ENCODE measurements at regions not wholly inside any gene's neighbourhood (a gene's known extent, or its start where the extent isn't known, plus 50 kb on each side); places are given as distances from the start of the nearest gene placed in this dataset.
"Not testable (repeated sequence)": the region's sequence is repeated elsewhere in the genome, so short reads cannot be mapped to it uniquely, and the experiment has no call there.

DNA sequence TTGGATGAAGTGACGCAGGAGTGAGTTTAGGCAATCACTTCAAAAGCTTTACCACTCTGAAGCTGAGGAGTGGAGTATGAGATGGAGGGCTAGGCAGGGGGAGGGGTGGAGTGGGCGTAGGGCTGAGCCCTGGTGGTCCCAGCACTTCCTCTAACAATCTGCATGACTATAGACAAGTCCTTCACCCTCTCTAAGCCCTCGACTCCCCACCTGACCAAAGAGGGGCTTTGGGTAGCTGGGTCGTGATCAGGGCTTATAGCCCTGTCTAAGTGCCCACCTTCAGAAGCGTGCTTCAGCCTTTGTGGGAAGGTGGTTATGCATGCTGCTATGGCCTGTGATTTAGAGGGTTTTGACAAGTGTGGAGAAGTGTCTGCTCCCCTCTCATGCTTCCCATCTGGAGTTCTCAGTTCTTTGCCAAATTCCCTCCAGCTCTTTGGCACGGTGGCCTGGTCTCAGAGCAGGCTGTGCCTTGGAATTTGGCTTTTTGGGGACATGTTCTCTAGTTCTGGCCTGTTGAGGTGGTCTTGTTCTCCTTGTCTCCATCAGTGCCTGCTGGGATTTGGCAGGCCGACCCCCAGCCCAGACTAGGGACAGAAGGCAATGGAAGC lies 53.0 kb downstream of the ACTBL2 start:
- DNase-seq: no peak

DNA sequence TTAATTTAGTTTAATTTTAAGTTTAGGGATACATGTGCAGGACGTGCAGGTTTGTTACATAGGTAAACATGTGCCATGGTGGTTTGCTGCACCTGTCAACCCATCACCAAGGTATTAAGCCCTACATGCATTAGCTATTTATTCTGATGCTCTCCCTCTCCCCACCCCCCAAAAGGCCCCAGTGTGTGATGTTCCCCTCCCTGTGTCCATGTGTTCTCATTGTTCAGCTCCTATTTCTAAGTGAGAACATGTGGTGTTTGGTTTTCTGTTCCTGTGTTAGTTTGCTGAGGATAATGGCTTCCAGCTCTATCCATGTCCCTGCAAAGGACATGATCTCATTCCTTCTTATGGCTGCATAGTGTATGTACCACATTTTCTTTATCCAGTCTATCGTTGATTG lies 53.6 kb downstream of the ACTBL2 start:
- not testable (repeated sequence) for DNase-seq

DNA sequence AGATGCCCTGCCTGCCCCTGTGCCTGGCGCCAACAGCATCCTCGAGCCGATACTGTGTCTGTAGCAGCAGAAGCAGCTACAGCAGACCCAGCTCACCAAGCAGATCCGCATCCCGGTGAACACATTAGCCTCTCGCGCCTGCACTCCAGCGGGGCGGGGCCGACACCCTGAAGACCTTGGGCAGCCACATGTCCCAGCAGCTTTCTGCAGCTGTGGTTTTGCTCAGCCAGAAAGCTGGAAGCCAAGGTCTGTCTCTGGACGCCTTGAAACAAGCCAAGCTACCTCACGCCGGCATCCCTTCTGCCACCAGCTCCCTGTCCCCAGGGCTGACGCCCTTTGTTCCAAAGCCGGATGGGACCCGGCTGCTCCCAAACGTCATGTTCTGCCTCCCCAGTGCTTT lies 59.6 kb downstream of the ACTBL2 start:
- no peak for DNase-seq

DNA sequence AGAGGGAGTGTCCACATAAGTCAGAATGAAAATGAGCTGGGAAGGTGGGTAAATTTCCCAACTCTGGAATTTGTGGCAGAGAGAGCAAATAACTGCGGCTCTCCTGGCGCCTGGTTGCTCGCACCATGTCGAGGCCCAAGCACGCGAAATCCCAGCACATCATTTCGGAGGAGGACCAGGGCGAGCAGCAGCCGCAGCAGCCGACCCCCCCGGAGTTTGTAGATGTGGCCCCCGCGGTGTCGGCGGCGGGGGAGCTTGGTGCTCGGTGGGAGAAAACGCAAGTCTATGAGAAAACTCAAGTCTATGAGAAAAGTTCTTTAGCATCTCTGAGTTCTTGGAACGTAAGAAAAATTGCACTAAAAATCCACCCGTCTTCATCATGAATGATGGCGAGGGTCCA lies 60.3 kb downstream of the ACTBL2 start:
- no peak for DNase-seq

DNA sequence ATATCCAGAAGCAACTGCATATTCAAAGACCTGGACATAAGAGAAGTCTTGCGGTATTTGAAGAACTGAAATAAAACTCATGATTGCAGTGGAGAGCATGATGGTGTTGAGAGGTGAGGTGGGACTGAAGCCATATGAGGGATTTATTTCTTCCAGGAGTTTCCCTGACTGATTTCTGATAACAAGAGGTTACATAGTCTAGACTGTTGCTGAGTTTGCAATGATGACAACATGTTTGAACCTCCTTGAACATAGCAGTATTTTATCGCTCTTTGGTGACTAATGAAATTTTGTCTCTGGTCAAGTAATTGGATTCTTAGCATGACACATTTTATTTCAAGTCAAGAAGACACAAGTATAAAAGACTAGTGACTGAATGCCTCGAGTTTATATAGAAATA lies 61.8 kb downstream of the ACTBL2 start:
- no peak for DNase-seq

DNA sequence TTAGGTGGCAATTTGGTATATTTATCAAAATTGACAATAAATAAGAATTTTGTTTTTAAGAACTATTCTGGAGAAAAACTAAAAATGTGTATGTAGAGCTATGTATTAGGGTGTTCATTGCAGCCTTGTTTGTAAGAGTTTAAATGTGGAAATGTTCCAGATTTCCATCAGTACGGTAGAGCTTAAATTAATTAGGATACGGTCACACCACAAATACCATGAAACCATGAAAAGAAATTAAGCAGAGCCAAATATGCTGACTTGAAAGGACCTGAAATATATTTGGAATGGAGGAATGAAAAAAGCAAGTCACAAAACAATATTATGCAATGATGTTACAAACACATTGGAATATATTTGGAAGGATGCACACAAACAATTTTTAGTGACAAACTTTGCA lies 64.6 kb downstream of the ACTBL2 start:
- no peak for DNase-seq

DNA sequence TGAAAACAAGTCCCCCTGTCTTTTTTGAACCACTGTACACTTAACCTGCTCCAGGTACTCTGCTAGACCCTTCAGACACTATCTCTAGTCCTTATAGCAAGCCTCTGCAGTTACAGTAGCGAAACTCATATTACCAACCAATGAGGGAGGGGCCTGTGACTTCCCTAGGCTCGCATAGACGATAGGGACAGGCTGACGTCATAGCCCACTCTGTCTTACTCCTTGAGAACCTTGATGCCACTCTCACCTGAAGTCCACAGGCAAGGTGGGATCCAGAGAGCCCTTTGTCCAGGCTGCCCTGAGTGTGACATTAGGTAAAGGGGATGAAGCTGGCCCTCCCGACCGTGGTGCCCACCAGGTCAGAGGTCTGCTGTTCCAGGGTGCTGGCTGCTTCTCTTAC lies 65.3 kb downstream of the ACTBL2 start:
- DNase-seq: no peak

DNA sequence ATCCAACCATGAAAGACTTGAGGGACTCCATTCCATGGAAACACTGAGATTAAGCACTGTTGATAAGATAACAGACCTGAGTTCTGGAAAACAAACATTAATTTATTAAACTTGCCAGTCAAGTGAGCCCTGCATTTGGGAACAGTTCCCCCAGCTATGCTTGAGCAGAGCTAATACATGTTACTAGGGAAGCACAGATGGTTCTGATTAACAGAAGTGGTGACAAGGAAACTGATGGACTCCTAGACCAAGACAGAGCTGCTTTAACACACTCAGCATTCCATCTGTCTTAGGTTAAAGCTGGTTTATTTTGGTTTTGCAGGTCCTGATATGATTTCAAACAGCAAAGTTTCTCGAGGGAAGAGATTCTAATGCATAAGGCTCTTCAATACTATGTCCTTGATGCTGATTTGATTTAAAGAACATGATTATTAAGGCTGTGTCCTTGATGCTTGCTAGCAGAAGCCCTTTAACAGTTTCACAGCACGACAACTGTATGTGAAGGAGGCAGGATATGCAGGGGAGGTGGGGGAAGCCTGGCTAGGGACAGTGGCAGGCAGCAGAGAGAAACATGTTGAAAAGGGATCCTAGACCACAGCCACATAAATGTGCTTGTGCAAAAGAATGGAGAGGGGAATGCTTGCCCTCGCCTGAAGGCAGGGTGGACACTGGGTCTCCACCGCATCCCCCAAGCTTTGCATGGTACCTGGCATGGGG lies 66.2 kb downstream of the ACTBL2 start:
- DNase-seq: no peak

DNA sequence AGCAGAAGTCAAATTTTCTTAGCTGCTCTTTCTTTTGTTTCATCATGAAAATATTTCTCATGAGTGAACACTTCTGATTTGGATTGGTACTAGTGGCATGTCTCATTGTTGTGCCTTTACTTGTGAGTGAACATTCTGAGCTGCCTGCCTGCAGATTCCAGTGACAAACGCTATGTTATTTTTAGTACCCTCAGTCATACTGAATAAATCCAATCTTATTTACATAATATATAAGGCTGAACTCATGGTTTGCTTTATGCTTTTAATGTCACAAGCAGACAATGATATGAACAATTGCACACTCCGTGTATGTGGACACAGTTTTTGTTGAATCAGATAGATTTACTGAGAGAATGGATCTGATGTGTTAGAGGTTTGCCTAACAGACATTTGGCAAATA lies 67.8 kb downstream of the ACTBL2 start:
- DNase-seq: no peak

DNA sequence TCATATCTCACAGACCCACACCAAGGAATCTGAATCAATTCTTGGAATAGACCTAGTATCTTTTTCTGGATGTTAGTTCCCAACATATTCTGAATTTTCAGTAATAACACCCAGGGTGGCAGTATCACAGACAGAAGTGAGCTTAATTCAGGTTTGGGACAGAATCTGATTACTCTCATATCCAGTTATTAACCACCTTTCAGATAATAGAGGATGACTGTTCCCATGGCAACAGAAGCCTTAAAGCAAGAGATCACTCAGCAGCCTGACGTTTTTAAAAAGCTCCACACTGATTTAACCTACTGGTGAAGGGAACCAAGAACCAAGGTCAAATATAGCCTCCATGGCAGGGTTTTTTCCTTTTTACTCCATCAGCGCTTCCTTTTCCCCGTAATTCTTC lies 68.4 kb downstream of the ACTBL2 start:
- DNase-seq: no peak

DNA sequence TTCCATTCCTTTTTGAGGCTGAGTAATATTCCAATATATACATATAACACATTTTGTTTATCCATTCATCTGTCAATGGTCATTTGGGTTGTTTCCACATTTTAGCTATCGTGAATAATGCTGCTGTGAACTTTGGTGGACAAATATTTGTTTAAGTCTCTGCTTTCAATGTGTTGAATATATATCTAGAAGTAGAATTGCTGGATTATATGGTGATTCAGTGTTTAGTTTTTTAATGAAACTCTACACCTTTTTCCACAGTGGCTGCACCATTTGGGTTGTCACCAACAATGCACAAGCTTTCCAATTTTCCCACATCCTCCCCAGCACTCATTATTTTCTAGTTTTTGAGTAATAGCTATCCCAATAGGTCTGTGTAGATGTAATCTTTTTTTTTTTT lies 69.5 kb downstream of the ACTBL2 start:
- DNase-seq: no peak

DNA sequence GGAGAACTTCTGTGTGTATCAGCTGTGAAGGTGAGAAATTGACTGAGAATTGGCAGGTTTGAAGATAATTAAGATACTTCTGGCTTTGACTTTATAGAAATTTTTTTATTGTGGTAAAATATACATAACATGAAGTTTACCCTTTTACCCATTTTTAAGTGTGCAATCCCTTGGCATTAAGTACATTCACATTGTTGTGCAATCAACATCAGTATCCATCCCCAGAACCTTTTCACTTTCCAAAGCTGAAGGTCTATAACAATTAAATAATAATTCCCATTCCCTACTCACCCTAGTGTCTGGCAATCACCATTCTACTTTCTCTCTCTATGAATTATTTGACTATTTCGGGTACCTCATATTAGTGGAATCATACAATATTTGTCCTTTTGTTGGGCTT lies 69.9 kb downstream of the ACTBL2 start:
- DNase-seq: no peak

DNA sequence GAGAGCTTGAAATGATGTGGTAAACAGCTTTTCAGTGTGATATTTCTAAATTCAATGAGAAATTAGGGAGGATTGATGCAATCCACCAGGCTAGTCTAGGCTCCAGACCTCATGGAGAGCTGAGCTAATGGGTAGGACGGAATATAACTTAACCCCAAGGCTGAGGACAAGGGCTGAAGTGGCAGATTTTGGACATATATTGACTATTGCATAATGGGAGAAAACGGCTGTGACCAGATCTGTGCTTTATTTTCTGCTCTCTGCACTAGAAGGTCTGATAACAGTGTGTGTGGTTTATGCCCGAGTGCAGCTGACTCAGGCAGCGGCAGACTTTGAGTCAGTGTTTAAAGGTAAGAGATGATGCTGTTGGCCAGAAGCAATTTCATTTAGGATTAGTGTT lies 70.6 kb downstream of the ACTBL2 start:
- no peak for DNase-seq

DNA sequence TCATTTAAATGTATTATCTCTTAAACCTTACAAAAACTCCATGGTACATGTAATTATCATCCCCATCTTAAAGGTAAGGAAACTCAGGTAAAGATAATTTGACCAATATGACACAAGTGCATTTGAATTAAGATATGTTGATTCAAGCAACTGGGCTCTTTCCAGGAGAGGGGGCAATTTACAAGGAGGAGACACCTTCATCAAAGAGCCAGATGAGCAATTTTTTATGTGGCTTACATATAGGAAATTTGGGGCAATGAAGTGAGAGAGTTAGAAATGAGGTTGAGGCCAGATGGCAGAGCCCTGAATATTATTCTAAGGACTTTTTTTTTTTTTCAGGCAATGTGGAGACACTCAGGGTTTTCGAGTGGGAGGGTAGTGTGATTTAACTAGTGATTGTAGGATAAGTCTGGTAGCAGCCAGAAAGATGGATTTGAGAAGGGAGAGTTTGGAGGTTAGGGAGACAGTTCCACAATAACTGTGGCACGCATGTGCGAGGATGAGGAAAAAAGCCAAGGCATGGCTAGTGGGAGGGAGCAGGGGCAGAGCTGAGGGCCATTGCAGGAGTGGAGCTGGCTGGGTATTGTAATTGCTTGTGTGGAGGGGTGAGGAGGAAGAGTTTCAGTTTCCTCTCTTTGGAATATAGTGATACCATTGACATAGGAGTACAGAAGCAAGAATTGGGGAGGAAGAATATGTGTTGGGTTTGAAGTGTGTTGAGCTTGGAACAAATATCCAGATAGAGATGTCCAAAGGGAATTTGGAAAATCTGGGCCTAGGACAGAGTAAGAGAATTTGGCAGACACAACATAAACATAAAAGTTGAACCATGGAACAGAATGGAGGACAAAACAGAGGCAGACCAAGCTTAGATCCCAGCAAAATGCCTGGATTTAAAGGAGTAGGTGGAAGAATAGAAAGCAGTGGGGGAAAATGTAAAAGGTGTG lies 72.0 kb downstream of the ACTBL2 start:
- no peak for DNase-seq

DNA sequence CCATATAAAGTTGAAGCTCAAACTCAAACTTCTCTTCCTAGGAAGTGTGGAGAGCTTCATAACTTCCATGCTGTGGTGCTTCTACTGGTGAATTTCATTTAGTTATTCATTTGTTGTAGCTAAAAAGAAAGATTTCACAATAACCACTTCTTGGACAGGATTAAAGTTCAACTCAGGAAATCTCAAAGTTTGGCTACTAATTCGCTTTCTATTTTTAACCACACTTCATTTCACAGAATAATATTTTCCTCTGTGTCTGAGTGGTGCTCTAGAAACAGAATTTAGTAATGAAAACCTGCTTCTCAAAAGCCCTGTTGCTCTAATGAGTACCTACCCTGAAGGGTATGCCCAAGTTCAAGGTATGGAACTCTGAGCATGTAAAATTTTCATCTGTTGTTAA lies 73.9 kb downstream of the ACTBL2 start:
- no peak for DNase-seq

DNA sequence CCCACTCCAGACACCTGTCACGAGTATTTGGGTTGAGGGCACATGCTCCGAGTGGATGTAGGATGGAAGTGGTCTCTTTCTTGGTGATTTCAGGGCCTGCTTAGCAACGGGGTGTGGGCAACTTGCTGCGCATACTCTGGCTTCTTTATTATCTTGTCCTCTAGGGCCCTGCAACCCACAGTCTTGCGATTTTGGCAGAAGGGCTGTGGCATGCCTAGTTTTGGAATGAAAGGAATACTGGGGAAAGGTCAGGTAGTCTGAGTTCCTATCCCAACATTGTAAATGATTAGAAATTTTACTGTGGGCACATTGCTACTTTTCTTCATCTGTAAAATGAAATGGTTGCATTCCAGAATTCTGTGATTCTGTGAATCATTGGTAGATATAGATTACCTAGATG lies 74.3 kb downstream of the ACTBL2 start:
- no peak for DNase-seq

DNA sequence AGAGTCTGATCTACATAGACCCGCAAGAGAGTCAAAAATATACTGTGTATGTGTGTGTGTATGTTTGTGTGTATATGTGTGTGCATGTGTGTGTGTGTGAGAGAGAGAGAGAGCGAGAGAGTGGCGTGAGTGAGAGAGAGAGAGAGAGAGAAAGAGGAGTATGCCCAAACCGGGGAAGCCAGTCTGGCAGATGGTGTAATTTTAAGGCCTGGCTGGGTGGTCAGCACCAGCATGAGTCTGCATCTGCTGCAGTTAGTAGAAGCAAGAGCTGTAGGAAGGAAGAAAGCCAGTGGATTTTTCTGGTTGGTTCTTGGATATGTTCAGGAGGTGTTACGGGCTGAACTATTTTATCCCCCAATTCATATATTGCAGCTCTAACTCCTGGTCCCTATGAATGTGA lies 75.2 kb downstream of the ACTBL2 start:
- no peak for DNase-seq

DNA sequence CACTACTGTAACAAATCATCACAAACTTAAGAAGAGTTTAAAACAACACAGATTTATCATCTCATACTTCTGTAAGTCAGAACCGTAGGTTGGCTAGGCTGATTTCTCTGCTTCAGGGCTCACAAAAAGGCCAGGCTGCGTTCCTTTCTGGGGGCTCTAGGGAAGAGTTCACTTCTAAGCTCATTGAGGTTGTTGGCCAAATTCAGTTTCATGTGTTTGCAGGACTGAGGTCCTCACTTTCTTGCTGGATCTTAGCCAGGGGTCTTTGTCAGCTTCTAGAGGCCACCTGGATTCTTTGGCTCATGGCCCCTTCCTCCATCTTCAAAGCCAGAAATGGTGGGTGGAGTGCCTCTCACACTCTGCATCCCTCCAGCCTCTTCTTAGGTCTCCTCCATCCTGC lies 76.0 kb downstream of the ACTBL2 start:
- DNase-seq: no peak

DNA sequence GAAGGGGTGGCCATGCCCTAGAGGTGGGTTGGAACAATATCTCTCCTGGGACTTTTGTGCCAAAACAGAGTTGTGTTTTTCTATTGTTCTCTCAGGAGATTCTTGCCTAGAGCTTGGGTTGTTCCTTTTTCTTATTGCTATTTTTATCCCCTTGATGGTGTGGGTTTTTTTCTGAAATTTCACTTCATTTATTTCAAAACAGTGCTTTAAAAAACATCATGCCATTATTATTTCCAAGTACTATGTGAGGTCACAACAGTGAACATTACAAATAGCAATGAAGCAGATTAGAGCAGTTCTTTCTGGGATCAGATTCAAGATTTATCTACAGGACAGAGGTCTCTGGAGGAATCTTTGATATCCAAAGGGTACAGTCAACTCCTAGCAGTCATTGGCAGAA lies 76.6 kb downstream of the ACTBL2 start:
- DNase-seq: no peak

DNA sequence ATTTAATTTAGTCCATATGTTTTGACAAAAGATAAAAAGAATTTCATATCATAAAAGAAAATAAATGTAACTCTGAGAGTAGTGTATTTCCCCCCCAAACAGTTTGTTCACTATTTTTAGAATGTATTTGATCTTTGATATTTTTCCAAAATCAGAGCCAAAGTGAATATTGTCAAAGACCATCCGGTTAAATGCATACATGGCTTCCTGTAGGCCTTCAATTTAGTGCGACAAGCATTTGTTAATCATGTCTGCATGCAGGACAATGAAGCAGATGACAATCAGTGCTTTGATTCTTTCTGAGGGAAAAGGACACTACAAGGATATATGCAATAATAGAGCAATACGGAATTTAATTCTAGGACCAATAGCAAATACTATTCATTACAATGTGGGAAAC lies 79.8 kb downstream of the ACTBL2 start:
- no peak for DNase-seq

DNA sequence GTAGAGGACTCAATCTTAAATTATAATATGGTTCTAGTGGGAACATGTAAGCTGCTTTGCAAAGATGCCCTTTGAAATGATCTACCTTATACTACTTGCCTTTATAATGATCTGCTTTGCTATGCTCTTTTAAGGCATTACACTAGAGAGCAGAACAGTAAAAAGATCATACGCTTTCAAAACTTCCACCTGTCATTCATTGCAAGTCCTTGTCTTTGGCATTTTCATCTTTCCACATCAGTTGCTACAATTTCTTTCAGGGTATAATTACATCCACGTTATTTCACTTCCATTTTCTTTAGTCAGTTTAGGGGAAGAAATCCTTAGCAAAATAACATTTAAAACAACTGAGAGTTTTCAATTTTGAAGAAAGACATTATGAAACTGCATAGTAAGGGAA lies 80.3 kb downstream of the ACTBL2 start:
- no peak for DNase-seq

DNA sequence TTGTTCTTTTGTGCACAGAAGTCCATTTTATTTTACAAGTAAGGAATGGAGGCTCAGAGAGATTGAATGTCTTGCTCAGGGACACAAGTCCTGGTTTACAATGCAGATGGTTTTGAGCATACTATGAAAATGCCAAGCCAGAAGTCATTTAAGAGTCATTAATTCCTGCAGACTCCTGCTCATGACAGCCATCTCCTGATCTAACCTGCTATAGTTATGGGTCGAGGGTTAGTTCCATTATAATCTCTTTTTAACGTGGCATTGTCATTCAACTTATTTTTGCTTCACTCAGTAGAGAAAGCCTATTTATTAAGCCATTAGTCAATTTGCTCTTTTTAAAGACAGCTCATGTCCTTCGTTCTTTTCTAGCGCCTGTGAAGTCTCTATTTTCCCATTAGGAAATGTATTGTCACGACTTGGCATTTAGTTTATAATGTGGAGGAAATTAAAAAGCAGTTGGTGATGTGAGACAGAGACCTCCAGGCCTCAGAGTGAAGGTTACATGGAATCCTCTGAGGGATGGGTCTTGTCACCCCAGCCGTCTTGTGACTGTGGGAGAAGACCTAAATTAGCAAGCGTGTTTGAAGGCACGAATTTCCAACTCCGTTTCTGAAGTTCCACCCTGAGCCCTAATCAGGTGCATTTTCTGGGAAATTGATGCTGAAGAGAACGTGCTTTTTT lies 84.1 kb downstream of the ACTBL2 start:
- no peak for DNase-seq

DNA sequence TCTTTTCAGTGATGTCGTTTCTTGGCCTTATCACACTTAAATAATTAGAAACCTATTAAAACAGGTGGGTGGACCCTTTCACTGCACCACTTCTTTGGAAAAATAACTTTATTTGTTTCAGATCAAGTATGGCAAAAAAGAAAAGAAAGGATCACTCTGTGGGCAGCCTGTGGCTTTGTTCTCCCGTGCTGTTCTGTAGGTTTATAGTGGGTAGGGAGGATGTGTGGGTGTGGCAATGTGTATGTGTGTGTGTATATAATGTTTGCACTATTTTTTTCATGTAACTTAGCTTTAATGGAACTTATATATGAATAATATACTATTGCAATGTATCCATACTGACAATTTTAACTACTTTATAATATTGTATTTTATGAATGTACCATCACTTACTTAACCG lies 85.9 kb downstream of the ACTBL2 start:
- no peak for DNase-seq

Data from AML-193 (cell line).